ENCODE measurements at regions not wholly inside any gene's neighbourhood (a gene's known extent, or its start where the extent isn't known, plus 50 kb on each side); places are given as distances from the start of the nearest gene placed in this dataset.

- TF ChIP-seq, protein P1, sequence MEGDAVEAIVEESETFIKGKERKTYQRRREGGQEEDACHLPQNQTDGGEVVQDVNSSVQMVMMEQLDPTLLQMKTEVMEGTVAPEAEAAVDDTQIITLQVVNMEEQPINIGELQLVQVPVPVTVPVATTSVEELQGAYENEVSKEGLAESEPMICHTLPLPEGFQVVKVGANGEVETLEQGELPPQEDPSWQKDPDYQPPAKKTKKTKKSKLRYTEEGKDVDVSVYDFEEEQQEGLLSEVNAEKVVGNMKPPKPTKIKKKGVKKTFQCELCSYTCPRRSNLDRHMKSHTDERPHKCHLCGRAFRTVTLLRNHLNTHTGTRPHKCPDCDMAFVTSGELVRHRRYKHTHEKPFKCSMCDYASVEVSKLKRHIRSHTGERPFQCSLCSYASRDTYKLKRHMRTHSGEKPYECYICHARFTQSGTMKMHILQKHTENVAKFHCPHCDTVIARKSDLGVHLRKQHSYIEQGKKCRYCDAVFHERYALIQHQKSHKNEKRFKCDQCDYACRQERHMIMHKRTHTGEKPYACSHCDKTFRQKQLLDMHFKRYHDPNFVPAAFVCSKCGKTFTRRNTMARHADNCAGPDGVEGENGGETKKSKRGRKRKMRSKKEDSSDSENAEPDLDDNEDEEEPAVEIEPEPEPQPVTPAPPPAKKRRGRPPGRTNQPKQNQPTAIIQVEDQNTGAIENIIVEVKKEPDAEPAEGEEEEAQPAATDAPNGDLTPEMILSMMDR (conservative IDR thresholded peaks at IDR 0.05; ENCODE audit: control insufficient read depth, insufficient read depth, low read depth, low read length), result no peak
- DNase-seq (ENCODE audit: low read depth), result no peak
These were observed 120.5 kb downstream of the DISP1 start for GRCh38 chr1:222935239-222935900.

DNA sequence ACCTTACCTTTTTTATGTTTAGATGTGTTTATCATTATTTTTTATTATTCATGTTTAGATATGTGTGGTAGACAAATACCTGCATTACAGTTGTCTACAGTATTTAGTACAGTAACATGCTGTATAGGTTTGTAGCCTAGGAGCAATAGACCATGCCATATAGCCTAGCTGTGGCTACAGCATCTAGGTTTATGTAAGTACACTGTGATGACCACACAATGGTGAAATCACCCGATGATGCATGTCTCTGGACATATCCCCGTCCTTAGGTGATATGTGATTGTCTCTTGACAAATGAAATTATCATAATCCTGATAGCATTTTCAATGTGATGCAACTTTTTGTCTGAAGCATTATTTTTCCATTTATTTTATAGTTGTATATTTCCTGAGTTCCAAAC, 121.2 kb downstream of the DISP1 start:
- TF ChIP-seq, protein P1 (conservative IDR thresholded peaks at IDR 0.05; ENCODE audit: control insufficient read depth, insufficient read depth, low read depth, low read length), result no peak
- DNase-seq (ENCODE audit: low read depth), result no peak
- no peak overlapping the region for H3K4me3 ChIP-seq (ENCODE audit: control insufficient read depth, low read depth, low read length)

More at GRCh38 chr1:222935239-222935900, 120.5 kb downstream of the DISP1 start:
- no peak overlapping the region for H3K4me3 ChIP-seq (ENCODE audit: control insufficient read depth, low read depth, low read length)

- TF ChIP-seq, protein P1 (conservative IDR thresholded peaks at IDR 0.05; ENCODE audit: control insufficient read depth, insufficient read depth, low read depth, low read length), result no peak
- H3K4me3 ChIP-seq (ENCODE audit: control insufficient read depth, low read depth, low read length), result no peak overlapping the region
- no peak for DNase-seq (ENCODE audit: low read depth)
These were observed 124.1 kb downstream of the DISP1 start for GRCh38 chr1:222938986-222939385.

DNA sequence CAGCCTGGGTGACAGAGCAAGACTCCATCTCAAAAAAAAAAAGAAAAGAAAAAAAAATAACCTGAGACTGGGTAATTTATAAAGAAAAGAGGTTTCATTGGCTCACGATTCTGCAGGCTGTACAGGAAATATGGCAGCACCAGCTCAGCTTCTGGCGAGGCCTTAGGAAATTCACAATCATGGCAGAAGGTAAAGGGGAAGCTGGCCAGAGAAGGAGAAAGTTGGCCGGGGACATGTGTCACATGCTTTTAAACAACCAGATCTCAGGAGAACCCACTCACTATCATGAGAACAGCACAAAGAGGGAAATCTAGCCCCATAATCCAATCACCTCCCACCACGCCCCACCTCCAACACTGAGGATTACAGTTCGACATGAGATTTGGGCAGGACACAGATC, 125.3 kb downstream of the DISP1 start:
- no peak overlapping the region for H3K4me3 ChIP-seq (ENCODE audit: control insufficient read depth, low read depth, low read length)
- TF ChIP-seq, protein P1 (conservative IDR thresholded peaks at IDR 0.05; ENCODE audit: control insufficient read depth, insufficient read depth, low read depth, low read length), result no peak
- no peak for DNase-seq (ENCODE audit: low read depth)

- no peak for DNase-seq (ENCODE audit: low read depth)
- H3K4me3 ChIP-seq (ENCODE audit: control insufficient read depth, low read depth, low read length), result no peak overlapping the region
- TF ChIP-seq, protein P1 (conservative IDR thresholded peaks at IDR 0.05; ENCODE audit: control insufficient read depth, insufficient read depth, low read depth, low read length), result no peak
These were observed 126.1 kb downstream of the DISP1 start for GRCh38 chr1:222940906-222941305.

GRCh38 chr1:222941425-222941824, 126.6 kb downstream of the DISP1 start:
- TF ChIP-seq, protein P1 (conservative IDR thresholded peaks at IDR 0.05; ENCODE audit: control insufficient read depth, insufficient read depth, low read depth, low read length), result no peak
- DNase-seq (ENCODE audit: low read depth), result no peak
- no peak overlapping the region for H3K4me3 ChIP-seq (ENCODE audit: control insufficient read depth, low read depth, low read length)

Measured in fibroblast of mammary gland (primary cell).